Lower lobe of right lung (tissue), 2 donors: ENCODE measurements at regions not wholly inside any gene's neighbourhood (a gene's known extent, or its start where the extent isn't known, plus 50 kb on each side); places are given as distances from the start of the nearest gene placed in this dataset.
A peak's percentile ranks its signal among the peaks of the same experiment; 100 is the strongest.

ENCODE experiments used
- ATAC-seq, 2 donors: fragments of 200-7000 bp; cut with Tn5 transposase; one replicate each; pipeline ENCODE4 v1.9.1; 2020 to 2022; ENCODE audit warnings: mild to moderate bottlenecking in 2 of 2, moderate library complexity in 2 of 2
- DNase-seq: peaks from one replicate; pipeline ENCODE4 v3.0.0-alpha.2; 2020
- H3K27ac ChIP-seq: fragments of 200-600 bp; one replicate; pipeline ENCODE4 v1.8.0; 2022
- H3K27me3 ChIP-seq: fragments of 200-600 bp; one replicate; pipeline ENCODE4 v1.8.0; 2022; ENCODE audit warnings: low read depth
- H3K36me3 ChIP-seq: fragments of 200-600 bp; one replicate; pipeline ENCODE4 v1.8.0; 2022; ENCODE audit warnings: mild to moderate bottlenecking
- H3K4me1 ChIP-seq: fragments of 200-600 bp; one replicate; pipeline ENCODE4 v1.8.0; 2022
- H3K4me3 ChIP-seq: fragments of 200-600 bp; one replicate; pipeline ENCODE4 v1.8.0; 2022; ENCODE audit warnings: mild to moderate bottlenecking
- H3K9me3 ChIP-seq: fragments of 200-600 bp; one replicate; pipeline ENCODE4 v1.8.0; 2022
- intact Hi-C: fragments of 100-400 bp; cut with DNase I; formaldehyde crosslinking; loops from one replicate; pipeline ENCODE4 v1.11.0; 2022
- TF ChIP-seq, protein P1 (sequence below): fragments of 200-600 bp; IDR thresholded peaks from one replicate; pipeline ENCODE4 v1.8.0; 2022; ENCODE audit warnings: antibody characterized with exemption, mild to moderate bottlenecking
- donor health status: DM: no; HTN: yes; CAD: no; lungs with severe emphysema.

DNA sequence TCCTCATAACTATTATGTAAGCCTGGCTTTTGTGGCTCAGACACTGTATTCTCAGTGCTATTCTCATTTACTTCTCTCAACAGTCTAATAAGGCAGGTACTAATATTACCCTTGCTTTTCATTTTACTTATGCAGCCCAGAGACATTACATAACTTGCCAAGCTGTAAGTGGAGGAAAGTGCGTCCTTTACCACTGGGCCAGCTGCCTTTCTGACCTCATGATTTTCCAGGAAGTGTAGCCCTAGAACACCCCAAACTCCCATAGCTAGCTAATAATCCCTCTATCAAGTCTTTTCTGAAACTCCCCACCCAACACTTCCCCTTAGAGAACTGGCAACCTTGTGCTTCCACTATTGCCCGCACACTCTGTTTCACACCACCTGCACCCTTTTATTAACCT, 192.9 kb upstream of the HMHB1 start:
- ATAC-seq = peak; percentile 86 to 94
- no peak overlapping the region for H3K4me3 ChIP-seq
- TF ChIP-seq, protein P1, sequence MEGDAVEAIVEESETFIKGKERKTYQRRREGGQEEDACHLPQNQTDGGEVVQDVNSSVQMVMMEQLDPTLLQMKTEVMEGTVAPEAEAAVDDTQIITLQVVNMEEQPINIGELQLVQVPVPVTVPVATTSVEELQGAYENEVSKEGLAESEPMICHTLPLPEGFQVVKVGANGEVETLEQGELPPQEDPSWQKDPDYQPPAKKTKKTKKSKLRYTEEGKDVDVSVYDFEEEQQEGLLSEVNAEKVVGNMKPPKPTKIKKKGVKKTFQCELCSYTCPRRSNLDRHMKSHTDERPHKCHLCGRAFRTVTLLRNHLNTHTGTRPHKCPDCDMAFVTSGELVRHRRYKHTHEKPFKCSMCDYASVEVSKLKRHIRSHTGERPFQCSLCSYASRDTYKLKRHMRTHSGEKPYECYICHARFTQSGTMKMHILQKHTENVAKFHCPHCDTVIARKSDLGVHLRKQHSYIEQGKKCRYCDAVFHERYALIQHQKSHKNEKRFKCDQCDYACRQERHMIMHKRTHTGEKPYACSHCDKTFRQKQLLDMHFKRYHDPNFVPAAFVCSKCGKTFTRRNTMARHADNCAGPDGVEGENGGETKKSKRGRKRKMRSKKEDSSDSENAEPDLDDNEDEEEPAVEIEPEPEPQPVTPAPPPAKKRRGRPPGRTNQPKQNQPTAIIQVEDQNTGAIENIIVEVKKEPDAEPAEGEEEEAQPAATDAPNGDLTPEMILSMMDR = no peak
- H3K36me3 ChIP-seq = no peaks in the 10 kb centered on the region
- peak overlapping the region; percentile 44 for H3K27ac ChIP-seq
- intact Hi-C loops = no loop called here
- H3K9me3 ChIP-seq = no peaks in the 10 kb centered on the region
- H3K27me3 ChIP-seq = no peaks in the 10 kb centered on the region
- peaks cover 7% of the 10 kb centered on the region for H3K4me1 ChIP-seq
- DNase-seq = peak; percentile 36

DNA sequence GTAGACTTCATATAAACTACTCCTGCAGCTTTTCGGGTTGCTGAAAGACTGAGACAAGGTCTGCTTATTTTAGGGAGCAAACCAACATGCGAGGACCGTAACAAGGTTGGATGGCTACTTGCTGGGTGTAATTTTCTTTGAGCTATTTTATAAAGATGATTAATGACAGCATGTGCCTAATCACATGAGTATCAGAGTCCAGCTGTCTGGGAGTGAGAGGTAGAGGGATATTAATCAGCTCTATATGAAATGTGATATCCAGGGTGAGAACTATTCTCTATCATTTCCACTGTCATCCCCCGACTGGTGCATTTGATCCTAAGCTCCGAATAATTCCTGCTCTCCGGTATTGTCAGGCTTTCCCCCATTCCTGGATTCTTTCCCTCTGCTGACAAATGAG, 193.8 kb upstream of the HMHB1 start:
- ATAC-seq = no peak
- no peaks in the 10 kb centered on the region for H3K9me3 ChIP-seq
- H3K4me1 ChIP-seq = peaks cover 7% of the 10 kb centered on the region
- DNase-seq = no peak
- H3K27me3 ChIP-seq = no peaks in the 10 kb centered on the region
- H3K4me3 ChIP-seq = no peak overlapping the region
- TF ChIP-seq, protein P1 = no peak
- no peak overlapping the region for H3K27ac ChIP-seq
- intact Hi-C loops = no loop called here
- no peaks in the 10 kb centered on the region for H3K36me3 ChIP-seq

DNA sequence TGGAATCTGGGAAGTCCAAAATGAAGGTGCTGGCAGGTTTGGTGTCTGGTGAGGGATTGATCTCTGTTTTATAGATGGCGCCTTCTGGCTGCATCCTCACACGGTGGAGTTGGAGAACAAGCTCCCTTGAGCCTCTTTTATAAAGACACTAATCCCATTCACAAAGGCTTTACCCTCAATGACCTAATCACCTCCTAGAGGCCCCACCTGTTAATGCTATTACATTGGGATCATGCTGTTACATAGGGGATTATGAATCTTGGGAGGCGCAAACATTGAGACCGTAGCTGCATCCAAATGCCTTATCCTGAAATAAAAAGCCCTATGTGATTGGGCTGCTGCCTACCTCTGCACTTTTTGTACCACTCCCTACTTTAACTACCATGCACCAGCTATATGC, 197.1 kb upstream of the HMHB1 start:
- Histone ChIP-seq H3K36me3 (no peaks in the 10 kb centered on the region), H3K4me3 (no peak overlapping the region), H3K4me1 (peaks cover 7% of the 10 kb centered on the region), H3K27me3 (no peaks in the 10 kb centered on the region), H3K9me3 (no peaks in the 10 kb centered on the region), H3K27ac (no peak overlapping the region)
- TF ChIP-seq, protein P1 = no peak
- DNase-seq = no peak
- no peak for ATAC-seq
- intact Hi-C loops = no loop called here

DNA sequence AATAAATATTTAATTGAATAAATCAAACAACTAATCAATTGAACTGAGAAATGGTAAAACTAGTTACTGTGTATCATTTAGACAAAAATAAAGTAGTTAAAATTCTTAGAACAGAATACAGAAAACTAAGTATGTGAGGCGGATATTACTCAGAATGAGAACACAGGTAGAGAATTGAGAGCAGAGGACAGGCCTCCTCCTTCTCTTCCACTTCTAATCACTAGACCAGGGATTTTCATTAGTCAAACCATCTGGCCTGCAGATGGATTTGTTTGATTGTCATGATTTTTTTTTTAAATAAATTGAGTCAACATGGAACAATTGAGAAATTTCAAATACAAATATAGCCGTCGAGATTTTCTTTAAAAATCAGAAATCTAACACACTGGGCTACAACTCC, 198.6 kb upstream of the HMHB1 start:
- no peak overlapping the region for H3K4me3 ChIP-seq
- H3K27me3 ChIP-seq = no peaks in the 10 kb centered on the region
- ATAC-seq (no peak), DNase-seq (no peak)
- intact Hi-C loops = no loop called here
- H3K4me1 ChIP-seq = no peaks in the 10 kb centered on the region
- H3K27ac ChIP-seq = no peak overlapping the region
- TF ChIP-seq, protein P1 = no peak
- H3K36me3 ChIP-seq = no peaks in the 10 kb centered on the region
- no peaks in the 10 kb centered on the region for H3K9me3 ChIP-seq

DNA sequence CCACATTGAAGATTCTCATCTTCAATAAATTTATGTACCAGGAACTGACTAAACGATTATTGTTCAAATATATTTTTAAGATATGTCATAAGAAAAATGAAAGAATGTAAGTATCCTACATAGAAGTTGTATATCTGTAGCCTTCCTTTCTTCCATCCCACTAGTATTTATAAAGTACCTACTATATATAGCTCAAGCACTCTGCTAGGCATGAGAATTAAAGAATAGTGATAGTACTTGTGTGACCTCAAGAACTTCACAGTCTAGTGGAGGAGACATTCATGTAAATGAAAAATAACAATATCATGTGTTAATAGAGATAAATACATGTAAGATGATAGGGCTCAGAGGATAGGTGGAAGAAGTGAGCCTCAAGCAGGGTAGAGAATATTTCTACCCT, 201.0 kb upstream of the HMHB1 start:
- TF ChIP-seq, protein P1 = no peak
- Histone ChIP-seq H3K27ac (no peak overlapping the region), H3K27me3 (no peaks in the 10 kb centered on the region), H3K36me3 (no peaks in the 10 kb centered on the region), H3K9me3 (no peaks in the 10 kb centered on the region), H3K4me3 (no peak overlapping the region), H3K4me1 (no peaks in the 10 kb centered on the region)
- intact Hi-C loops = no loop called here
- ATAC-seq = no peak
- DNase-seq = no peak
